PC-3 (cell line): ENCODE measurements at regions not wholly inside any gene's neighbourhood (a gene's known extent, or its start where the extent isn't known, plus 50 kb on each side); places are given as distances from the start of the nearest gene placed in this dataset.

ENCODE experiments used
- ATAC-seq: fragments of 200-7000 bp; cut with Tn5 transposase; 2 replicates; pipeline ENCODE4 v1.9.1; 2020; ENCODE audit warnings: mild to moderate bottlenecking, moderate library complexity
- BruUV-seq: library from RNA; stranded (reverse); fragments of 400-500 nt; replicated peaks from 2 replicates; lab custom pipeline; 2021; lab: Mats Ljungman, UMichigan
- CTCF ChIA-PET: fragments of 300-600 bp; sonication (Branson Sonifier 250); formaldehyde crosslinking; loops from one replicate; lab custom pipeline; 2022; ENCODE audit warnings: antibody characterized with exemption; lab: Charles Lee
- POLR2A ChIA-PET: fragments of 300-600 bp; sonication (Branson Sonifier 250); formaldehyde crosslinking; loops from one replicate; lab custom pipeline; 2022; ENCODE audit warnings: antibody characterized with exemption; ENCODE audit not compliant: unreplicated experiment; lab: Charles Lee
- DNase-seq: peaks from one replicate; pipeline ENCODE4 v3.0.0-alpha.2; 2015
- H2AFZ ChIP-seq: fragments of 300-600 bp; sonication (generic); 2 replicates; pipeline ENCODE4 v1.6.0; 2016; ENCODE audit warnings: antibody characterized with exemption, low read length
- H3F3A ChIP-seq: fragments of 300-600 bp; sonication (generic); one replicate; pipeline ENCODE4 v1.6.0; 2017; ENCODE audit warnings: antibody characterized with exemption, low read length, control low read depth, mild to moderate bottlenecking; ENCODE audit not compliant: unreplicated experiment
- H3K27ac ChIP-seq: fragments of 300-600 bp; sonication (generic); 2 replicates; pipeline ENCODE4 v1.5.1; 2016; ENCODE audit warnings: mild to moderate bottlenecking, low read length
- H3K27me3 ChIP-seq: fragments of 300-600 bp; sonication (generic); 2 replicates; pipeline ENCODE4 v1.6.1; 2016; ENCODE audit warnings: low read length, mixed read lengths
- H3K36me3 ChIP-seq: fragments of 300-600 bp; sonication (generic); 2 replicates; pipeline ENCODE4 v1.6.1; 2016; ENCODE audit warnings: low read depth, mixed run types, low read length, mixed read lengths
- H3K4me1 ChIP-seq: fragments of 300-600 bp; sonication (generic); 2 replicates; pipeline ENCODE4 v1.5.1; 2016; ENCODE audit warnings: low read length; ENCODE audit not compliant: insufficient read depth
- H3K4me2 ChIP-seq: fragments of 300-600 bp; sonication (generic); 2 replicates; pipeline ENCODE4 v1.6.0; 2016; ENCODE audit warnings: low read length
- H3K4me3 ChIP-seq: fragments of 300-600 bp; sonication (generic); 2 replicates; pipeline ENCODE4 v1.5.1; 2016; ENCODE audit warnings: mild to moderate bottlenecking, low read length, mixed read lengths
- H3K79me2 ChIP-seq: fragments of 300-600 bp; sonication (generic); 2 replicates; pipeline ENCODE4 v1.6.1; 2017; ENCODE audit warnings: low read length, mixed read lengths
- H3K9ac ChIP-seq: fragments of 300-600 bp; sonication (generic); 2 replicates; pipeline ENCODE4 v1.6.0; 2016; ENCODE audit warnings: mild to moderate bottlenecking, low read length
- H3K9me2 ChIP-seq: fragments of 300-600 bp; sonication (generic); replicated peaks from 2 replicates; pipeline ENCODE4 v1.6.1; 2016; ENCODE audit warnings: mixed run types, low read length, mixed read lengths
- H3K9me3 ChIP-seq: fragments of 300-600 bp; sonication (generic); 2 replicates; pipeline ENCODE4 v1.6.1; 2016; ENCODE audit warnings: low read length, mixed read lengths
- H4K20me1 ChIP-seq: fragments of 300-600 bp; sonication (generic); 2 replicates; pipeline ENCODE4 v1.6.1; 2016; ENCODE audit warnings: low read length, mixed read lengths
- EZH2 ChIP-seq: fragments of 300-600 bp; sonication (generic); IDR thresholded peaks from one replicate; pipeline ENCODE4 v1.6.1; 2017; ENCODE audit warnings: antibody characterized with exemption, mild to moderate bottlenecking, low read length; ENCODE audit not compliant: unreplicated experiment
- EZH2phosphoT487 ChIP-seq: fragments of 300-600 bp; sonication (generic); IDR thresholded peaks from 2 replicates; pipeline ENCODE4 v1.6.1; 2018; ENCODE audit warnings: mild to moderate bottlenecking, antibody characterized with exemption, low read length, borderline replicate concordance
- intact Hi-C: fragments of 100-400 bp; cut with micrococcal nuclease; formaldehyde crosslinking; loops from 2 replicates; pipeline ENCODE4 v1.9.0; 2023
- TF ChIP-seq, protein P1 (sequence below): fragments of 300-600 bp; sonication (generic); conservative IDR thresholded peaks from 2 replicates; pipeline ENCODE4 v1.5.1; 2017; ENCODE audit warnings: antibody characterized with exemption, low read depth, mild to moderate bottlenecking, low read length

DNA sequence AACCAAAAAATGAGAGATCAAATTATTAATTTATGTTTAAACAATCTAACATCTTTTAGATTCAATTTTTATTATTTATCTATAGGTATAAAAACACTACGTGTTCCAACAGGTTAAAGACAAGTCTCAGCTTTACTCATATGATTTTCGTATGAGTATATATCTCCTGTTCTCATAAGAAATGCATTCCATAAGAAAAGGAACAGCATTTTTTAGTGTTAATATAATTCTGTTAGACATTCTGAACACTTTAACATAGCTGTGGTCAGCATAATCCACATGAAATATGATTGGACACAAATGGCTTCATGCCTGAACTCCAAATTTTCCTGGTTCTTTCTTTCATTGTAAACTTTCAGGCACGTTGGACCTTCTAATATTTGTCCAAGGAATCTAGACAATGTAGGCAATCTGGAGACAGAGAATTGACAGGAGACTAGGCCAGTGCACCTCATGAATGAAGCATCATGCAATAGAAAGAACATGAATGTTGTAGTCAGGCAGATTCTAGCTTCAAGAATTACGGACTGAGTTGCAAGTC is 1122.0 kb upstream of the ALCAM start:
- Histone ChIP-seq H3K4me2 (no peak overlapping the region), H3K79me2 (no peaks in the 10 kb centered on the region), H4K20me1 (no peaks in the 10 kb centered on the region), H3K4me1 (no peaks in the 10 kb centered on the region), H3K9me2 (no peaks in the 10 kb centered on the region), H3K36me3 (no peaks in the 10 kb centered on the region), H3K9ac (no peak overlapping the region), H3K27me3 (peaks cover 22% of the 10 kb centered on the region), H3F3A (no peaks in the 10 kb centered on the region), H3K9me3 (no peaks in the 10 kb centered on the region), H2AFZ (no peak overlapping the region), H3K4me3 (no peak overlapping the region), H3K27ac (no peak overlapping the region)
- ChIA-PET CTCF (no interaction called here), POLR2A (no interaction called here)
- ATAC-seq (no peak), DNase-seq (no peak)
- intact Hi-C loops, result no loop called here
- TF ChIP-seq, protein P1, sequence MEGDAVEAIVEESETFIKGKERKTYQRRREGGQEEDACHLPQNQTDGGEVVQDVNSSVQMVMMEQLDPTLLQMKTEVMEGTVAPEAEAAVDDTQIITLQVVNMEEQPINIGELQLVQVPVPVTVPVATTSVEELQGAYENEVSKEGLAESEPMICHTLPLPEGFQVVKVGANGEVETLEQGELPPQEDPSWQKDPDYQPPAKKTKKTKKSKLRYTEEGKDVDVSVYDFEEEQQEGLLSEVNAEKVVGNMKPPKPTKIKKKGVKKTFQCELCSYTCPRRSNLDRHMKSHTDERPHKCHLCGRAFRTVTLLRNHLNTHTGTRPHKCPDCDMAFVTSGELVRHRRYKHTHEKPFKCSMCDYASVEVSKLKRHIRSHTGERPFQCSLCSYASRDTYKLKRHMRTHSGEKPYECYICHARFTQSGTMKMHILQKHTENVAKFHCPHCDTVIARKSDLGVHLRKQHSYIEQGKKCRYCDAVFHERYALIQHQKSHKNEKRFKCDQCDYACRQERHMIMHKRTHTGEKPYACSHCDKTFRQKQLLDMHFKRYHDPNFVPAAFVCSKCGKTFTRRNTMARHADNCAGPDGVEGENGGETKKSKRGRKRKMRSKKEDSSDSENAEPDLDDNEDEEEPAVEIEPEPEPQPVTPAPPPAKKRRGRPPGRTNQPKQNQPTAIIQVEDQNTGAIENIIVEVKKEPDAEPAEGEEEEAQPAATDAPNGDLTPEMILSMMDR, result no peak
- no TSS peak for BruUV-seq

DNA sequence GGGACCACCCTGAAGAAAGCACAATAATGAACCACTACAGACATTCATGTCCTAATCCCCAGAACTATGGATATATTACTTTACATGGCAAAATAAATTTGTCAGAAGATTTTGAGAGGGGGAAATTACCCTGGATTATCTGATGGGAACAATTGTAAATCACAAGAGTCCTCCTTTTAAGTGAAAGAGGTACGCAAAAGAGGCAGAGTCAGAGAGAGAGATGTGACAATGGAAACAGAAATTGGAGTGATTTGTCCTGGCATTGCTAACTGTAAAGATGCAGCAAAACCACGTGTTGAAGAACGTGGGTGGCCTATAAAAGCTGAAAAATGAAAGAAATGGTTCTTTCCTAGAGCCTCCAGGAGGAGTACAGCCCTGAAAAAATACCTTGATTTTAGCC is 1121.4 kb upstream of the ALCAM start:
- CTCF ChIA-PET, result no interaction called here
- ATAC-seq, result no peak
- TF ChIP-seq EZH2, result no peak
- TF ChIP-seq, protein P1, result no peak
- no peak for TF ChIP-seq EZH2phosphoT487

DNA sequence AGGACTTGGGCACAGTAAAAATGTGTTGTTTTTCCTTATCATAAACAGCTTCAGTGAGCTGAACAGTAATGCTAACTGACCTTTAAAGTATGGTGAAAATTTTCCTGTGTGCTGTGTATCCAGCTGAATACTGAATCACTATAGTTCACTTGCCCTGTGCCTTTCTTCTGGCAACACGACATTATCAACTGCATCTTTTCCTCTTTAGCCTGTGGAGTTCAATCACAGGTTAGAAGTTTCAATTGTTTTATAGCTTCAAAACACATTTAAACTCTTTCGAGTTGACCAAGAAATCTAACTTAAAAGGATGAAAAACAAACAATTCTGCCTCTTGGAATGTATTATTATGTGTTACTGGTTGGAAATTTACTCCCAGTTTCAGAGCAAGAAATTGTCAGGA is 1120.7 kb upstream of the ALCAM start:
- no peaks in the 10 kb centered on the region for H3K9me2 ChIP-seq
- ChIA-PET CTCF (no interaction called here), POLR2A (interaction anchor here (0.6 kb wide), 1 partner anchor 1877 kb away, joined by 4 read pairs; no protein-coding TSS in a partner anchor)
- H3K27me3 ChIP-seq, result peaks cover 22% of the 10 kb centered on the region
- H3K79me2 ChIP-seq, result no peaks in the 10 kb centered on the region
- no TSS peak for BruUV-seq
- no peaks in the 10 kb centered on the region for H3F3A ChIP-seq
- no peaks in the 10 kb centered on the region for H3K36me3 ChIP-seq
- no peak overlapping the region for H3K9ac ChIP-seq
- intact Hi-C loops, result no loop called here
- H3K4me3 ChIP-seq, result no peak overlapping the region
- H3K4me2 ChIP-seq, result no peak overlapping the region
- H3K4me1 ChIP-seq, result no peaks in the 10 kb centered on the region
- no peak overlapping the region for H3K27ac ChIP-seq
- ATAC-seq (no peak), DNase-seq (no peak)
- TF ChIP-seq, protein P1, result no peak
- no peak for TF ChIP-seq EZH2
- no peak for TF ChIP-seq EZH2phosphoT487
- H3K9me3 ChIP-seq, result no peaks in the 10 kb centered on the region
- no peak overlapping the region for H2AFZ ChIP-seq
- H4K20me1 ChIP-seq, result no peaks in the 10 kb centered on the region

More for the DNA sequence above, 1121.4 kb upstream of the ALCAM start:
- no peaks in the 10 kb centered on the region for H3K9me3 ChIP-seq
- no peak overlapping the region for H2AFZ ChIP-seq
- BruUV-seq, result no TSS peak
- H3K79me2 ChIP-seq, result no peaks in the 10 kb centered on the region
- H3K36me3 ChIP-seq, result no peaks in the 10 kb centered on the region
- H3K4me3 ChIP-seq, result no peak overlapping the region
- no peak overlapping the region for H3K27ac ChIP-seq
- no peak overlapping the region for H3K9ac ChIP-seq
- POLR2A ChIA-PET, result no interaction called here
- H3K4me1 ChIP-seq, result no peaks in the 10 kb centered on the region
- intact Hi-C loops, result no loop called here
- H3K9me2 ChIP-seq, result no peaks in the 10 kb centered on the region
- H3K27me3 ChIP-seq, result peaks cover 22% of the 10 kb centered on the region
- H3K4me2 ChIP-seq, result no peak overlapping the region
- no peak for DNase-seq
- no peaks in the 10 kb centered on the region for H4K20me1 ChIP-seq
- H3F3A ChIP-seq, result no peaks in the 10 kb centered on the region
